Body of pancreas (tissue), 4 donors: ENCODE measurements at regions not wholly inside any gene's neighbourhood (a gene's known extent, or its start where the extent isn't known, plus 50 kb on each side); places are given as distances from the start of the nearest gene placed in this dataset.

Experiments
- CTCF ChIP-seq, 7 experiments: fragments of 450-650 bp in 4 of 7; fragments of 200-600 bp in 3 of 7; sonication (generic) in 3 of 7; IDR thresholded peaks; one replicate each; pipeline ENCODE4 v1.5.1; 2016 to 2019; ENCODE audit warnings: antibody characterized with exemption in 7 of 7
- POLR2A ChIP-seq, 3 donors: fragments of 450-650 bp; IDR thresholded peaks; one replicate each; pipeline ENCODE4 v1.6.1; 2016; ENCODE audit warnings: antibody characterized with exemption in 3 of 3, mild to moderate bottlenecking in 2 of 3

- TF ChIP-seq POLR2A (IDR thresholded peaks at IDR 0.05), result no peak
- TF ChIP-seq CTCF (IDR thresholded peaks at IDR 0.05), result no peak
These were observed 271.7 kb upstream of the PSMD7 start for GRCh38 chr16:74024953-74025352.
